Erythroblast (primary cell): ENCODE measurements at regions not wholly inside any gene's neighbourhood (a gene's known extent, or its start where the extent isn't known, plus 50 kb on each side); places are given as distances from the start of the nearest gene placed in this dataset.

Experiments
- GATA1 ChIP-seq: IDR thresholded peaks from 2 replicates; pipeline ENCODE4 v1.6.1; 2011; ENCODE audit warnings: low read depth, mild to moderate bottlenecking, control low read depth, low read length, moderate library complexity
- POLR2A ChIP-seq: IDR thresholded peaks from 2 replicates; pipeline ENCODE4 v1.6.1; 2011; ENCODE audit warnings: mild to moderate bottlenecking, low read length

- TF ChIP-seq POLR2A (no peak), GATA1 (no peak)
These were observed 507.4 kb upstream of the MYT1L start for GRCh38 chr2:2838548-2838845.
